ENCODE measurements at regions not wholly inside any gene's neighbourhood (a gene's known extent, or its start where the extent isn't known, plus 50 kb on each side); places are given as distances from the start of the nearest gene placed in this dataset.

GRCh38 chr10:44581996-44582395 is 197.1 kb upstream of the CXCL12 start:
- no peaks in the 10 kb centered on the region for H3K79me2 ChIP-seq (ENCODE audit: insufficient read depth, low read length)
- H3K9me3 ChIP-seq (ENCODE audit: low read depth, low read length), result no peaks in the 10 kb centered on the region
- DNase-seq (ENCODE audit: insufficient read length, low spot score, missing footprints), result no peak
- no peak for TF ChIP-seq CTCF (IDR thresholded peaks at IDR 0.05; ENCODE audit: extremely low read depth, low read depth, low read length)
- no peak overlapping the region for H2AFZ ChIP-seq (ENCODE audit: low read length)
- no peaks in the 10 kb centered on the region for H3K36me3 ChIP-seq (ENCODE audit: insufficient read depth, low read length)
- no peak overlapping the region for H3K27ac ChIP-seq (ENCODE audit: low read depth, low read length)
- H3K4me3 ChIP-seq (ENCODE audit: insufficient read depth, low read length), result no peak overlapping the region
- no peaks in the 10 kb centered on the region for H3K27me3 ChIP-seq (ENCODE audit: insufficient read depth, low read length)
- H3K4me2 ChIP-seq (ENCODE audit: insufficient read depth, low read length), result no peak overlapping the region
- no peaks in the 10 kb centered on the region for H4K20me1 ChIP-seq (ENCODE audit: insufficient read depth, low read length)
- H3K4me1 ChIP-seq (ENCODE audit: insufficient read depth, low read length), result no peaks in the 10 kb centered on the region

- TF ChIP-seq CTCF (IDR thresholded peaks at IDR 0.05; ENCODE audit: extremely low read depth, low read depth, low read length), result no peak
- H3K79me2 ChIP-seq (ENCODE audit: insufficient read depth, low read length), result no peaks in the 10 kb centered on the region
- no peak overlapping the region for H3K27ac ChIP-seq (ENCODE audit: low read depth, low read length)
- H3K4me3 ChIP-seq (ENCODE audit: insufficient read depth, low read length), result no peak overlapping the region
- H4K20me1 ChIP-seq (ENCODE audit: insufficient read depth, low read length), result no peaks in the 10 kb centered on the region
- H3K36me3 ChIP-seq (ENCODE audit: insufficient read depth, low read length), result no peaks in the 10 kb centered on the region
- no peaks in the 10 kb centered on the region for H3K4me1 ChIP-seq (ENCODE audit: insufficient read depth, low read length)
- H3K4me2 ChIP-seq (ENCODE audit: insufficient read depth, low read length), result no peak overlapping the region
- H3K27me3 ChIP-seq (ENCODE audit: insufficient read depth, low read length), result peaks cover 2% of the 10 kb centered on the region
- no peak overlapping the region for H2AFZ ChIP-seq (ENCODE audit: low read length)
- peak; percentile 62 for DNase-seq (ENCODE audit: insufficient read length, low spot score, missing footprints)
- no peaks in the 10 kb centered on the region for H3K9me3 ChIP-seq (ENCODE audit: low read depth, low read length)
These were observed 202.8 kb upstream of the CXCL12 start for GRCh38 chr10:44587488-44588318.

GRCh38 chr10:44589181-44589943 is 204.5 kb upstream of the CXCL12 start:
- Histone ChIP-seq H3K9me3 (ENCODE audit: low read depth, low read length) (no peaks in the 10 kb centered on the region), H3K27me3 (ENCODE audit: insufficient read depth, low read length) (peaks cover 5% of the 10 kb centered on the region), H2AFZ (ENCODE audit: low read length) (peak overlapping the region; percentile 20), H4K20me1 (ENCODE audit: insufficient read depth, low read length) (no peaks in the 10 kb centered on the region), H3K4me2 (ENCODE audit: insufficient read depth, low read length) (no peak overlapping the region), H3K36me3 (ENCODE audit: insufficient read depth, low read length) (no peaks in the 10 kb centered on the region), H3K4me1 (ENCODE audit: insufficient read depth, low read length) (no peaks in the 10 kb centered on the region), H3K79me2 (ENCODE audit: insufficient read depth, low read length) (no peaks in the 10 kb centered on the region), H3K27ac (ENCODE audit: low read depth, low read length) (no peak overlapping the region), H3K4me3 (ENCODE audit: insufficient read depth, low read length) (no peak overlapping the region)
- DNase-seq (ENCODE audit: insufficient read length, low spot score, missing footprints), result peak; percentile 25
- TF ChIP-seq CTCF (IDR thresholded peaks at IDR 0.05; ENCODE audit: extremely low read depth, low read depth, low read length), result no peak

- Histone ChIP-seq H4K20me1 (ENCODE audit: insufficient read depth, low read length) (no peaks in the 10 kb centered on the region), H2AFZ (ENCODE audit: low read length) (peak overlapping the region; percentile 20), H3K4me3 (ENCODE audit: insufficient read depth, low read length) (no peak overlapping the region), H3K9me3 (ENCODE audit: low read depth, low read length) (no peaks in the 10 kb centered on the region), H3K27me3 (ENCODE audit: insufficient read depth, low read length) (peaks cover 5% of the 10 kb centered on the region), H3K79me2 (ENCODE audit: insufficient read depth, low read length) (no peaks in the 10 kb centered on the region), H3K4me1 (ENCODE audit: insufficient read depth, low read length) (no peaks in the 10 kb centered on the region), H3K27ac (ENCODE audit: low read depth, low read length) (no peak overlapping the region), H3K36me3 (ENCODE audit: insufficient read depth, low read length) (no peaks in the 10 kb centered on the region), H3K4me2 (ENCODE audit: insufficient read depth, low read length) (no peak overlapping the region)
- no peak for TF ChIP-seq CTCF (IDR thresholded peaks at IDR 0.05; ENCODE audit: extremely low read depth, low read depth, low read length)
- no peak for DNase-seq (ENCODE audit: insufficient read length, low spot score, missing footprints)
These were observed 205.1 kb upstream of the CXCL12 start for GRCh38 chr10:44589944-44590449.
